ENCODE measurements at regions not wholly inside any gene's neighbourhood (a gene's known extent, or its start where the extent isn't known, plus 50 kb on each side); places are given as distances from the start of the nearest gene placed in this dataset.

DNA sequence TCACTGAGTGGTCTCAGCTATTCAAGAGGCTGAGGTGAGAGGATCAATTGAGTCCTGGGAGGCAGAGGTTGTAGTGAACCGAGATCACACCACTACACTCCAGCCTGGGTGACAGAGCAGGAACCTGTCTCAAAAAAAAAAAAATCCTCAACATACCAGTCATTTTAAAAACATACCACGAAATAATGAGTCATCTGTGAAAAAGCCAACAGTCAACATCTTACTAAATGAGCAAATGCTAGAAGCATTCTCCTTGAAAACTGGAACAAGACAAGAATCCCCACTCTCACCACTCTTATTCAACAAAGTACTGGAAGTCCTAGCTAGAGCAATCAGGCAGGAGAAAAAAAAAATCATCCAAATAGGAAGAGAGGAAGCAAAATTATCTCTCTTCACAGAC, 104.0 kb upstream of the ARHGEF9 start:
- Histone ChIP-seq H3K9me3 (ENCODE audit: control insufficient read depth, low read depth, low read length) (no peaks in the 10 kb centered on the region), H3K4me3 (ENCODE audit: low read length) (no peak overlapping the region), H3K27ac (ENCODE audit: low read length) (no peak overlapping the region), H3K4me1 (ENCODE audit: control insufficient read depth, insufficient read depth, low read length) (no peaks in the 10 kb centered on the region), H3K27me3 (ENCODE audit: control insufficient read depth, insufficient read depth, low read length) (no peaks in the 10 kb centered on the region), H3K36me3 (ENCODE audit: control insufficient read depth, insufficient read depth, low read length) (no peaks in the 10 kb centered on the region)
- DNase-seq = no peak
- no CpG with 5 or more reads among the region's 2 CpGs for WGBS (ENCODE audit: insufficient coverage, low lambda C conversion rate)

DNA sequence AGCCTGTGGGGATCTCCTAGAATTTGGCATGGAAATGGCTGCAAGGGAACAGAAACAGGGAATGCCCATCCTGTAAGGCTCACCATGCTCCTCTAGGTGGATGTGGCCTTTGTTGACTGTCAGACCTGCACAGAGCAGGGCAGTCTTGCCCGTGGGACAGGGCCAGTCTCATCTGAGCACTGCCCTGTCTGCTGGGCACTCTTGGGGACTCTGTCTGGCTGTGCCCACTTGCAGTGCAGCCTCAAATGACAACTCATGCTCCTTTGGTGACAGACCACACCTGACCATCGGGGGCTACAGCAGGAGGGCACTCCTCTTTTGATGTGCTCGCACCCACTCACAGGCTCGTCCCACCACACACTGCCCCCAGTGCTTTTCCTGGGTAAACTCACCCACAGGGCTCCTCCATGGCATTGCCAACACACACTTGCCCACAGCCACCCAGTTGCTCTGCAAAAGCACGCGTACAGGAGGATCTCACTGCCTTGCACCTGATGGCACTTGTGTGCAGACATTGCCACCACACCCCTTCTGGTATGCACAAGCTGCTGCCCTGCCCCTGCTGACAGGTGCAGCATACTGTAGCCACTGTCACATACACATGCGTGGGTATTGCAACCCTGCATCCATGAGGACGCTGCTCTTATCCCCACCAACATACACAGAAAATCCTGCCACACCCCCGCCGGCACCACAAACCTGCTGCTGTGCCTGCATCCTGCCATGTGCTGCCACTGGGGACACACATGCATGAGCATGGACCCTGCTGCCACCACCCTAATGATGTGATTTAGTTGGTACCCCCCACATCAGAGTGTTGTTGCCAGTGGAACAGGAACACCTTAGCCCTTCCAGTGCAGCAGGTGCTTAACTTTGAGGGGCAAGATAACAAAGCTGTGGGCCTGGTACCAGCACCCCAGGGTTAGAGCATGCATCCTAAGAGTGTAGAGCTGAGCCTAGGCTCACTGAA, 100.1 kb upstream of the ARHGEF9 start:
- no peaks in the 10 kb centered on the region for H3K9me3 ChIP-seq (ENCODE audit: control insufficient read depth, low read depth, low read length)

DNA sequence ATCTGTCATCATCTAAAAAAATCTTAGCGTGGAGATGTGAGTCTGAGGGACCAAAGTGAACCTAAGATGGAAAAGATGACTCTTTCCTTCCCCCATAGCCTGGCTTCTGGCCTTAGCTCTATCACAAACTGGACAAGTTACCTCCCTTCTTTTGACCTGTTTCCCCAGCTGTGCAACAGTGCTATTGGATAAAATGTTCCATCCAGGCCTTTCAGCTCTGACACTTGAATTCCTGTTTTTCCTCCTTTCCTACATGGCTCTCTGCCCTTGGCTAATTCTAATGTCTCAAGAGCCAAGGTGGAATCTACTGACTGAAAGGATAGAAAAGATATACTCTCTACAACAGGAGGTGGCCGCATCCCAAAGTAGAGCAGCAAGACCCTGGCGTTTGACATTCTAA, 84.5 kb upstream of the ARHGEF9 start:
- Histone ChIP-seq H3K36me3 (ENCODE audit: control insufficient read depth, insufficient read depth, low read length) (no peaks in the 10 kb centered on the region), H3K4me3 (ENCODE audit: low read length) (no peak overlapping the region), H3K9me3 (ENCODE audit: control insufficient read depth, low read depth, low read length) (no peaks in the 10 kb centered on the region), H3K4me1 (ENCODE audit: control insufficient read depth, insufficient read depth, low read length) (no peaks in the 10 kb centered on the region), H3K27ac (ENCODE audit: low read length) (no peak overlapping the region), H3K27me3 (ENCODE audit: control insufficient read depth, insufficient read depth, low read length) (no peaks in the 10 kb centered on the region)
- no CpG with 5 or more reads among the region's 3 CpGs for WGBS (ENCODE audit: insufficient coverage, low lambda C conversion rate)
- no peak for DNase-seq

More for the DNA sequence above, 100.1 kb upstream of the ARHGEF9 start:
- Histone ChIP-seq H3K4me3 (ENCODE audit: low read length) (no peak overlapping the region), H3K36me3 (ENCODE audit: control insufficient read depth, insufficient read depth, low read length) (no peaks in the 10 kb centered on the region), H3K4me1 (ENCODE audit: control insufficient read depth, insufficient read depth, low read length) (no peaks in the 10 kb centered on the region), H3K27ac (ENCODE audit: low read length) (no peak overlapping the region), H3K27me3 (ENCODE audit: control insufficient read depth, insufficient read depth, low read length) (no peaks in the 10 kb centered on the region)
- DNase-seq = no peak
- WGBS (ENCODE audit: insufficient coverage, low lambda C conversion rate) = no CpG with 5 or more reads among the region's 10 CpGs

DNA sequence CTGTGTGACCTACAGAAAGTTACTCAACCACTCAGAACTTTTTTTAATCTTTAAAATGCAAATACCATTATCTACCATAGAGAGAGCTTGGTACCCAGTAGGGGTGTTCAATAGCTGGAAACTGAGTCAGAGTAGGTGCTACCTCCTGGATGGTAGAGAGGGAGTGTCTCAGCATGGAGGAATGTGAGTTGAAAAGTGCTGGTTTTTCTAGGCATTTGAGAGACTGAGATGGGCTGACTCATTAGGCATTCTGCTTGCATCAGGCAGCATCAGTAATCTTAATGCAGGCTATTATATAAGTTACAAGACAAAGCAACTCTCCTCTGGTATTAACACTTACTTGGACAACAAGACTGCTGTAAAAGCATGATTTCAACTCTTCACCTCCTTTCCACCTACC, 70.9 kb upstream of the ARHGEF9 start:
- no peaks in the 10 kb centered on the region for H3K4me1 ChIP-seq (ENCODE audit: control insufficient read depth, insufficient read depth, low read length)
- no peak overlapping the region for H3K4me3 ChIP-seq (ENCODE audit: low read length)
- no peak for DNase-seq
- H3K27me3 ChIP-seq (ENCODE audit: control insufficient read depth, insufficient read depth, low read length) = no peaks in the 10 kb centered on the region
- H3K9me3 ChIP-seq (ENCODE audit: control insufficient read depth, low read depth, low read length) = no peaks in the 10 kb centered on the region
- H3K27ac ChIP-seq (ENCODE audit: low read length) = no peak overlapping the region
- no peaks in the 10 kb centered on the region for H3K36me3 ChIP-seq (ENCODE audit: control insufficient read depth, insufficient read depth, low read length)

DNA sequence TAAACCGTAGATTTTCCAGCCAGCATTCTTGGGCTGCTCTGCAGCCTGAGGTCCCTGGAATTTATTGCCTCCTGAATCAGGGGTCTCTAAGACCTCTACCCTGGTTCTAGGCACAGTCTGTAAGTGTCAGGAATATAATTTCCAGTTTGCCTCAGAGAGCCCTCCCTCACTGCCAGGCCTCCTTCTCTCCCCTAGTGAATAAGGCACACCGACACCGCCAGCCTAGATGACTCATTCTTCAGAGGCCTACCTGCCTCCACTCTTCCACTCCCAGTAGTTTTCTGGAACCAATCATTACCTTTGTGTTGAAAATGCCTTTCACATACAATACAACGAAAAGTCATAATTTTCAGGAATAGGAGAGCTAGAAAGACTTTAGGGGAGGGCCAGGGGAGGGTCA, 50.3 kb upstream of the ARHGEF9 start:
- WGBS (ENCODE audit: insufficient coverage, low lambda C conversion rate) = no CpG with 5 or more reads among the region's 4 CpGs
- no peak for DNase-seq
- no peak overlapping the region for H3K4me3 ChIP-seq (ENCODE audit: low read length)
- no peaks in the 10 kb centered on the region for H3K9me3 ChIP-seq (ENCODE audit: control insufficient read depth, low read depth, low read length)
- no peaks in the 10 kb centered on the region for H3K36me3 ChIP-seq (ENCODE audit: control insufficient read depth, insufficient read depth, low read length)
- H3K27ac ChIP-seq (ENCODE audit: low read length) = no peak overlapping the region
- H3K4me1 ChIP-seq (ENCODE audit: control insufficient read depth, insufficient read depth, low read length) = no peaks in the 10 kb centered on the region
- no peaks in the 10 kb centered on the region for H3K27me3 ChIP-seq (ENCODE audit: control insufficient read depth, insufficient read depth, low read length)
